Suppressor macrophage treated with lipopolysaccharide for 4 hours (primary cell): ENCODE measurements at regions not wholly inside any gene's neighbourhood (a gene's known extent, or its start where the extent isn't known, plus 50 kb on each side); places are given as distances from the start of the nearest gene placed in this dataset.
"Not testable (repeated sequence)": the region's sequence is repeated elsewhere in the genome, so short reads cannot be mapped to it uniquely, and the experiment has no call there.

Experiments used
- DNase-seq: peaks from one replicate; pipeline ENCODE4 v3.0.0-alpha.2; 2020

DNA sequence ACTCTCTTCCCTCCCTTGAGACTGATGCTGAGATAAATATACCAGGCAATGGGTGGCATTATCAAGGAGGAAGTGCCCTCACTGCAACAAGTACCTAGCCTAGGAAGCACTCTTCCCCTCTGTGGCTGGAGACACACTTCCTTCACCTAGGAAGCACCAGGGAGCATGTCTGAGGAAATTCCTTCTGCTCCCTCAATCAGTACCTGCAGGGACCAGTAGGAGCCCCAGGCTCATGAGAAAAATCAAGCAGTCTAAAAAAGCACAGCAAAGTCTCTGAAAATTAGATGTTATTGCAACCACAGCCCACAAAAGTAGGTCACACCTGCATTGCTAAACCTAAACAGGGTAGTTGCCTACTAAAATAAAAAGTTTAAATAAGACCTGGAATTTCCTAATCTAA, 78.2 kb upstream of the TRPM1 start:
- no peak for DNase-seq

GRCh38 chr15:31193291-31193690, 91.8 kb upstream of the TRPM1 start:
- DNase-seq, result no peak

DNA sequence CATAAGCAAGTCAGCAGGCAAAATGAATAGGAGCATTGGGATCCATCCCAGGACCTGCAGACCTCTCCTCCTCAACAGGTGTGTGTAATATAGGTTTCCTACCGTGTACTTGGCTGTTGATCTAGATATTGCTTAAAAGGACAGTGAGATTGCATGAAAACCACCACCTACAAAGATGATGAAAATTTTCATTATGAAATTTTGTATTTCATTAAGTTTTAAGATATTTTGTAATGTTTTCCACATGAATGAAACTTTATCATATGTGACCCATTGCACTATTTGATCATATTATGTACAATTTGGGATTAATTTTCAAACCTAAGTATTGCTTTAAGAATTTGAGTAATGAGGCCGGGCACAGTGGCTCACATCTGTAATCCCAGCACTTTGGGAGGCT, 94.3 kb upstream of the TRPM1 start:
- DNase-seq, result no peak

- peak; percentile 53 for DNase-seq
Observed at GRCh38 chr15:31197497-31198414, 96.2 kb upstream of the TRPM1 start.

- peak; percentile 40 for DNase-seq
Observed at GRCh38 chr15:31200735-31201151, 99.2 kb upstream of the TRPM1 start.

GRCh38 chr15:31202953-31203352, 101.4 kb upstream of the TRPM1 start:
- DNase-seq, result no peak

GRCh38 chr15:31203999-31204398, 102.5 kb upstream of the TRPM1 start:
- no peak for DNase-seq

GRCh38 chr15:31206386-31207181, 105.1 kb upstream of the TRPM1 start:
- DNase-seq, result no peak

- no peak for DNase-seq
Observed at GRCh38 chr15:31207246-31207645, 105.7 kb upstream of the TRPM1 start.

GRCh38 chr15:31207861-31208260, 106.3 kb upstream of the TRPM1 start:
- not testable (repeated sequence) for DNase-seq

DNA sequence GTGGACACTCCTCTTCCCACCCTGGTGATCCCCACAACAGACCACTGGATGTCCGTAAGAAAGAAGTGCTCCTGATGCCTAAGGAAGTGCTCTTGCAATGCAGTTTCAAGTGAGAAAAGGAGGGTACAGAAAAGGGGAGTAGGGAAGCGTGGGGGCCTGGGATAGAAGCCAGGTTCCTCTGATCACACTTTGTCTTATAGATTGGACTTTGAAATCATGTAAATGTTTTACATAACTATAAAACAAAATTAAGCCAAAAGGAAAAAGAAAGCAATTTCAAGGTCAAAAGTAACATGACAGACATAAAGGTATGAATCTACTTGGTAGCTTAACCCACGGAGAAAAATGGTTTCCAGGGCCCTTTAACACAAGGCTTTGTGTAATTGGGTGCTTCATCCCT, 107.3 kb upstream of the TRPM1 start:
- DNase-seq, result no peak

- no peak for DNase-seq
Observed at GRCh38 chr15:31211353-31211752, 109.8 kb upstream of the TRPM1 start.

DNA sequence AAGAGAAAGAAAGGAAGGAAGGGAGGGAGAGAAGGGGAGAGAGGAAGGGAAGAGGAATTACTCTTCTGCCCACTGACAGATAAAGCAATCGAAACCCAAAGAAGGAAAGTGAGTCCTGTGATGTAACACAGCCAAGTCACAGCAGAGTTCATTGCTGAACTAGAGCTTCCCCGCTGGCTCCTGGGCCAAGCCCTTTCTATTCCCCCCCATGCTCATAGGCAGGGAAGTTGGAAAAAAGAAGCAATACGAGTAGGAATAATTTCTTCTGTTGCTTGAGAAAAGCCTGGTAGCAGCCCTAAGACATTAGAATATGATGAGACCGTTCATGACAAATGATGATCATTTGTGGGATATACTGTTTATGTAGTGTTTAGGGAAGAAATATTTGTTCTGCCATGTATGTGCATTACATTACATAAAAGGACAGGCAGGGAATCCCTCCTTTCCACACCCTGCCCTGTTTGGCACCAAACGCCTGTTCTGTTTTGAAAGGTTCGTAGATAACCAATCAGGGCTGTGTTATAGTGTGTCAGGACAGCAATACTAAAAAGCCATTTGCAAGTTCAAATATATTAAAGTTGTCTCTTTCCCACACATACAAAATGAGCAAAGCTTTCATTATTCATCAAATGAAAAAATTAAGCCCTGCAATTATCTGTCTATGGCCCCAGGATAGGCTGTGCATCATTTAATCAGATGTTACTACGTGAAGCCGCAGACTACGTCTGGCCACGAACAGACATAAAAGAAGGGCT, 111.0 kb upstream of the TRPM1 start:
- peak; percentile 85 for DNase-seq

GRCh38 chr15:31214158-31214863, 112.3 kb upstream of the KLF13 start:
- no peak for DNase-seq

GRCh38 chr15:31214864-31215489, 111.7 kb upstream of the KLF13 start:
- peak; percentile 78 for DNase-seq

- DNase-seq, result peak; percentile 90
Observed at GRCh38 chr15:31215490-31216214, 111.0 kb upstream of the KLF13 start.

DNA sequence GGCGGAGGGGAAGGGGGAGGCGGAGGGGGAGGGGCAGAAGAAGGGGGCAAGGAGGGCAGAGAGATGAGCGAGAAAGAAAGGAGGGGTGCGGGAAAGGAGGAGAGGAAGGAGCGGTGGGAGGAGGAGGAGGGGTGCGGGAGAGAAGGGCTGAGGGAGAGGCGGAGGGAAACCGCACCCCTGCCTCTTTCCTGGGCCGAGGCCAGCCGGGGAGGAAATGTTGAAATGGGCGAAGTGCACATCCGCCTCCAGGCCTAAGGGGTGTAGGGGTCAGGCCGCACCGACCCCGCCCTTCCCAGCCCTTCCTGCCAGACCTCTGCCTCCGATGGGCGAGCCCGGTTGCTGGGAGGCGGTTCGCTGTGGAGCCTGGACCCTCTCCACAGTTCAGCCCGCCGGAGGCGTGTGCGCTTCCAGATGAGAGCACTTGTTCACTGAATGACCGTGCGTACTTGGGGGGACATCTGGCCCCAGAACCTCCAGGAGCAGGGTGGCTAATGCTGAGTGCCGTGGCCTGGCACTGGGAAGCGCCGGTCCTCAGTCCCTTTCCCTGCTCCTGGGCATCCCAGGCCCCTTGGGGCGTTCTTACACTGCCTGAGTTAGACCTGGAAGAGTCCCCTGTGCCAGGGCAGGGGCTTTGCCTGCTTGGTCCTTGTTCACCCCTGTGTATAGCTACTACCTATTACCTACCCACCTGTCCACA, 110.3 kb upstream of the KLF13 start:
- peak; percentile 90 for DNase-seq

- DNase-seq, result no peak
Observed at GRCh38 chr15:31217067-31217466, 109.6 kb upstream of the KLF13 start.

DNA sequence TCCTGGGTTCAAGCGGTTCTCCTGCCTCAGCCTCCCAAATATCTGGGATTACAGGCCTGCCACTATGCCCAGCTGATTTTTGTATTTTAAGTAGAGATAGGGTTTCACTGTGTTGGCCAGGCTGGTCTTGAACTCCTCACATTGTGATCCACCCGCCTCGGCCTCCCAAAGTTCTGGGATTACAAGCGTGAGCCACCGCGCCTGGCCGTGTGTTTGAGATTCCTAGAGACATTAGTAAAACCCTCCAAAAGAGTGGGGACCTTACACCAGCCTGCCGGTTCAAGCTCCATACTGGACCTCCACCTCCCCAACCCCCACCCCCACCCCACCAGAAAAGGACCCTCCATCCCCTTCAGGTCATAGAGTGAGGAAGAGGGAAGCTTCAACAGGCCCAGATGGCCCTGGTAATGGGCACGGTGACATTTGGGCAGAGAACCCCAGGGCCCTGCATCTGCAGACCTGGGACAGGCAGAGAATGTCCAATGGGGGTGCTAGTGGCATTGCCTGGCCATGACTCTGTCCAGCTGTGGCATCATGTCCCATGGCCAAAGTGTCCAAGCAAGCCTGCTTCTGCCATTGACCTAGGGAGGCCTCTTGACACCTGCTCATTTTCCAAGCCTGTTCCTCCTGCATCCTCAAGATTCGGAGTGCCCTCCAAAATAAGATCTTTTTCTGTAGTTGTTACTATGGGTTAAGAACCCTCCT, 108.9 kb upstream of the KLF13 start:
- no peak for DNase-seq

- DNase-seq, result no peak
Observed at GRCh38 chr15:31219221-31219620, 107.4 kb upstream of the KLF13 start.
